Fibroblast of gingiva (primary cell): ENCODE measurements at regions not wholly inside any gene's neighbourhood (a gene's known extent, or its start where the extent isn't known, plus 50 kb on each side); places are given as distances from the start of the nearest gene placed in this dataset.
"Not testable (repeated sequence)": the region's sequence is repeated elsewhere in the genome, so short reads cannot be mapped to it uniquely, and the experiment has no call there.

Experiments
- DNase-seq: peaks from one replicate; pipeline ENCODE4 v3.0.0-alpha.2; 2011; ENCODE audit warnings: low read depth

GRCh38 chr4:131883181-131883580, 1265.9 kb upstream of the PCDH10 start:
- peak; percentile 0 for DNase-seq

GRCh38 chr4:131925662-131926061, 1223.4 kb upstream of the PCDH10 start:
- DNase-seq, result not testable (repeated sequence)

DNA sequence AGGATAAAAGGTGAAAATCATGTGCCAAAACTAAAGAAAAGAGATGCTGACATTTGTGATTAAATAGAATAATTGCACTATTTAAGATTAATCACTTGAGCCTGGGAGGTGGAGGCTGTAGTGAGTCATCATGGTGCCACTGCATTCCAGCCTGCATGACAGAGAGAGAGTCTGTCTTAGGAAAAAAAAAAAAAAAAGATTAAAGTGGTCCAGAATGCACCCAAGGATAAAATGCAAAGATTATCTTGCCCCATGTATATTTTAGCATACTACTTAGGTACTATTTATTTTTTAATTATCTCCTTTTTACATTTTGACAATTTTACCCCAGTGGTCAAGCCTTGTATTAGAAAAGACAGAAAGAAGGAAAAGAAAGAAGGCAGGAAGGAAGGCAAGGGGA, 1181.4 kb upstream of the PCDH10 start:
- DNase-seq, result not testable (repeated sequence)

DNA sequence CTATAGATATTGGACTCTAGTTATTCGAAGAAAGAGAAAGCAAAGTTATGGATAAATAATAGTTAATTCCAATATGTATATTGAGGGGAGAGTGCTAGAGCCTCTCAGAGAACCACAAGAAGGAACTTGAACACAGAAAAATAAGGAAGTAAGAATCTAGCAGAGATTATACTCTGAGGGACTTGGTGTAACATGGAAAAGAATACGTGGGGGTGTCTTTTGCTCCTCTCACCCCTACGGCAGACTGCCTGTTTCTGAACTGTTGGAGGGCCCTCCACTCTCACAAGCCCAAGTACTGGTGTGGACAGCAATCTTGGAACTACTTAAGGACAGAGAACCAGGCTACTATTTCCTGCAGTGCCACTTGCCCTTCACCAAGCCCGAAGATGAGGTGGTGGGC, 1174.4 kb upstream of the PCDH10 start:
- DNase-seq, result no peak

DNA sequence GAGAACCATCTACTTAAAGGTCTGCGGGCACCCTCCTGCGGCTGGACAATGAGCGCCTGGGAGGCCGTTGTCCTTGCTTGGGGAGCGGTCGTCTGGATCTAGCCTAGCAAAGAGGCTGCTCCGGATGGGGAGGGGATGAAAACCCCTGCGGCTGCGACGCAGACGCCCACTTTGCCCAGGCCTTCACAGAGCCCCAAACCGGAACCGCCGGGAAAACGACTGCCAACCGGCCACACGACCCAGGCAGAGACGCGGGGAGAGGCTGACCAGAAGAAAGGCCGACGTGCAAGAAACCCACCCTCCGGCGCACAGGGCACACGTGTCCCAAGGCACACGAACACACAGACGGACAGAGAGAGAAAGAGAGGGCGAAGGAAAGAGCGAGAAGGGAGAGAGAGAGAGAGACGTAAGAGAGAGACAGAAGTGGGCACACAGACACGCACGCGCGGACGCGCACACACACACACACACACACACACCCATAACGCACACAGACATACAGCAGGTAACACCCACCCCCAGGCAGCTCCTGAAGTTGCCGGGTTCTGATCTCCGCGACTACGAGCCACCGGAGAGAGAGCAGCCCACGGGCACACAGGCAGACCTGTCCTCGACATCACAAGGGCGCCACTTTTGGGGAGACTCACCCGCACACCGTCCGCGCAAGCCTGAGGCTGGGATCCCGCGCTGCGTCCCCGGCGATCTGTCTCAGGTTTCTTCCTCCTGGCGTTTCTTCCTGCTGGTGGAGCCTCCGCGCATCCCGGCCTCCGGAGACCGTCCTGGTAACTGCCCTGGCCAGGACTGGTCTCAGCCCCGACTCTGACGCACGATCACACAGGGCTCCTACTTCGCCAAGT, 1173.6 kb upstream of the PCDH10 start:
- peak; percentile 3 for DNase-seq

DNA sequence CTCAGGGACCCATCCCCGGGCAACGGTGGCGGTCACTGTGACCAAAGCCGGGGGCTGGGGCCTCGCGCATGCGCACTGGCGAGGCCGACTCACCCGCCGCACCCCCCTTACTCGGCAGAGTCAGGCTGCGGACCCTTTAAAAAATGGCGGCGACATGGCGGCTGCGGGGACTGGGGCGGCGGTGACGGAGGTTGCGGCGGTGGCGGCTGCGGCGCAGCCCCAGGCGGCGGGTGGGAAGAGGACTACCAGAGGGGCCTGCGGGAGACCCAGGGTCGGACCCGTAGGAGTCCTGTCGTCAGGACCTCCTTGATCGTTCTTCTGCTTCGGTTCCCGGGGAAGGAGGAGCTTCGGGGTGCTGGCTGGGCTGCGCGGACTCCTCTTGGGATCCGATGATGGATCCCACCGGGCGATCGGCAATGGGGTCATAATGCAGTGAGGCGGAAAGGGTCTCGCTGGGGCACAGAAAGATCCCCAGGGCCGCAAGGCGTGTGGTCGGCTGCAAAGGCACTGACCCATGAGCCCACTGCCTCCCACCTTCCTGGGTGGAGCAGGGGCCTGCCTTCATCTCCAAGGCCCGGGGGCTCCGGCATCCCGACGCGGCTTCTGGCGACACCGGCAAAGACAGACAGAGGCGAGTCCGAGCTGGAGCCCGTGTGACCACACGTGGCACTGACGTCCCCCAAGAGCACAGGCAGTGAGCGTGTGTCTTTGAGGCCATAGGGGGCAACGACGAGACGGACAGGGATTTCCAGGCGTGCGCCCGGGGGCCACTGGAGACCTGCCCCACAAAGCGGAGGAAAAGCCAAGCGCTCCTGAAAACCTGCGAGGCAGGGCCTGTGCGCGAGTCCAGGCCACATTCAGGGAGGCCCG, 1172.7 kb upstream of the PCDH10 start:
- DNase-seq, result not testable (repeated sequence)

DNA sequence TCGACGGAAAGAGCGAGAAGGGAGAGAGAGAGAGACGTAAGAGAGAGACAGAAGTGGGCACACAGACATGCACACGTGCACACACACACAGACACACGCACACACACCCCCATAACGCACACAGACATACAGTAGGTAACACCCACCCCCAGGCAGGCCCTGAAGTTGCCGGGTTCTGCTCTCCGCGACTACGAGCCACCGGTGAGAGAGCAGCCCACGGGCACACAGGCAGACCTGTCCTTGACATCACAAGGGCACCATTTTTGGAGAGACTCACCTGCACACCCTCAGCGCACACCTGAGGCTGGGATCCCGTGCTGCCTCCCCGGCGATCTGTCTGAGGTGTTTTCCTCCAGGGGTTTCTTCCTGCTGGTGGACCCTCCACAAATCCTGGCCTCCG, 1171.0 kb upstream of the PCDH10 start:
- no peak for DNase-seq

DNA sequence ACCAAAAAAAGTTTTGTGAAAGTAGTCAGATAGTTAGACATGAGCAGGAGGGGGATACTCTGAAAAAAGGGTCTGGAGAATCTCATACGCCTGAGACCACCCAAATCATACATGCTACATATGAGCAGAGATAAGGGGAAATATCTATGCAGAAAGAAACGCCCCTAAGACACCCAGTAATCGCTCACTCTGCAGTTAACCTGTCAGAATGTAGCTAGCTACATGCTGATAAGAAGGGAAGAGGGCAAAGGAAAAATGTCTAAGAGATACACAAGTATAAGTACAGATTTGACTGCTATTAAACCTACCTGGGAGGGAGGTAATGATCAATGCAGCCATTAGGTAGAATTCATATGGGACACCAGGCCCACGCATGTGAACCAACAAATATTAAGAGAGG, 1159.5 kb upstream of the PCDH10 start:
- no peak for DNase-seq

GRCh38 chr4:132001542-132001941, 1147.6 kb upstream of the PCDH10 start:
- DNase-seq, result peak; percentile 26

- no peak for DNase-seq
Observed at GRCh38 chr4:132003593-132003992, 1145.5 kb upstream of the PCDH10 start.

DNA sequence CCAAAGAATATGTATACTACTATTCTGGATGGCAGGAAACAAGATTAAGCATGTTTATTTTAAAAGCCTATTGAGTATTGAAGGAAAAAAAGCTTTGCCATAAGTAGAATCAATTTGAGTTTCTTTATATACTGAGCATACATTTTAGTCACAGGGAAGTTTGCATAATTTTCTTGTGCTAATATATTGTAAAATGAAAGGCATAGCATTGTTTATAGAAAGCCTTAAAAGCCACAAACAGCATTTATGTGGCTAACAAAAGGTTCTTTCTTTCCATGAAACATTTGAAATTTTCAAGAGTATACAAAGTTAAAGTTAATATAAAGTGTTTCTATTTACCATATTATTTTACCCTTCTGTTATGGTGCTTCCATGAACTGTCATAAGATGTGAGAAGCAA, 1133.8 kb upstream of the PCDH10 start:
- no peak for DNase-seq

- DNase-seq, result no peak
Observed at GRCh38 chr4:132016703-132017350, 1132.3 kb upstream of the PCDH10 start.

DNA sequence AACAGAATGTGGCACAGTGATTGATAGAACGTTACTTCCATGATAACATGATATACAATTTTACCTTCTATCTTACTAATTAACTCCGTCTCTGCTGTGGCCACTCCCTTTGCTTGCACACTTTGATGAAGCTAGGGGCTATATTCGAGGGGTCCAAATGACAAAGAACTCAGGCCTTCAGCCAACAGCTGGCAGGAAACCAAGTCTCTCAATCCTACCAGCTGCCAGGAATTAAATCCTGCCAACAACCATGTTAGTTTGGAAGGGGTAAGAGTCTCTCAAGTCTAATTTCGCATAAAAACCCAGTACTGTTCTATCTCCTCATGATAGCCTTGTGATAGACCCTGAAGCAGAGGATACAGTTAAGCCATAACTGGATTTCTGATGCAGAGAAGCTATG, 1122.9 kb upstream of the PCDH10 start:
- no peak for DNase-seq

- no peak for DNase-seq
Observed at GRCh38 chr4:132026816-132027215, 1122.3 kb upstream of the PCDH10 start.

DNA sequence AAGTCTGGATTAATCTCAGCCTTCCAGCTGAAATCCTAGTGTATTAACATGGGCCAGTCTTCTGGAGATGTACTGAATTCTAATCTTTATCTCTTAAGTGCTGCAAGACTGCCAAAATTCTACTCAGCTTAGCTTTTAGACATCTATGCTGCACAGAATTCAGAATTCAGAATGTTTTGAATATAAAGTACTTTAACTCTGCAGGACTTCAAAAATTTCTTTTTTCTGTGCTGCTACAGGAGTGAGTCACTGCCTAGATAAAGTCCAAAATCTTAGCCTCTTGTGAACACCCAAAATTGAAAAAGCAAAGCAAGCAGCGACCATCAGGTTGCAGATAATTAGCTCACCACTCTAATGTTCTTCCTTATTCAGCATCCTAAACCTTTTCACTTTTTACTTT, 1092.6 kb upstream of the PCDH10 start:
- DNase-seq, result no peak

GRCh38 chr4:132059227-132059626, 1089.9 kb upstream of the PCDH10 start:
- DNase-seq, result no peak

GRCh38 chr4:132062611-132063239, 1086.4 kb upstream of the PCDH10 start:
- DNase-seq, result no peak

- DNase-seq, result no peak
Observed at GRCh38 chr4:132063829-132064228, 1085.3 kb upstream of the PCDH10 start.

- peak; percentile 3 for DNase-seq
Observed at GRCh38 chr4:132065940-132066495, 1083.1 kb upstream of the PCDH10 start.

DNA sequence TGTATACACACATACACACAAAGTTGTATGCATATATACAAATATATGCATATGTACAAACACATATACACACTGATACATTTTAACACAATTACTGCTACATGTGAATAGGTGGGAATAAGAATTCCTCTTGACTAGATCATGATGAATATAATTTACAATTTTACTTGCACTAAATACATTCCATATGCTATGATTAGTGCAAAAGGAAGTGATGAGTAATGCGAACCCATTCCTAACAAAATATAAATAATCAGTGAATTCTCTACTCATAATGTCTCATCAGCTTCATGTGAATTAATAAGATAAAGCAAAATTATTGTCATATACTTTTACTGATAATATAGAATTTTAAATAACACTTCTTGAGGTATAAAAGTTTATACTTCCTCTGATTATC, 1077.3 kb upstream of the PCDH10 start:
- no peak for DNase-seq

DNA sequence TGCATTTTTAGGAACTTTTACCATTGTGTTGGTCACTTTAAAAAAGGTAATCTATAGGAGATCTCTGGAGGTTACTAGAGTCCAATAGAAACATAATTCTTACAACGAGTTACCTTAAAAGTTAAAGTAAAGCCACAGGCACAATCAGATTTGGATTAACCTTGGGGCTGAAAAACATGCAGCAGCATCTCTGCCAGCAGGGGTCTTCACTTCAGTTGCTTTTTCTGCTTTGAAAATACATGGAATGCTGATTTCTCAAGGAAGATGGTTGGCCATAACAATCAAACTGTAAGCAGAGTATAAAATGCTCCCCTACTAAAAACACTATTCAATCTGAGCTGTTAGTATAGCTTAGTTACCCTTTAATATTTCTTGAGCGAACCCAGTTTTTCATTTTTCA, 1072.3 kb upstream of the PCDH10 start:
- no peak for DNase-seq

GRCh38 chr4:132085105-132085504, 1064.0 kb upstream of the PCDH10 start:
- DNase-seq, result no peak
